Epithelial cell of esophagus (primary cell): ENCODE measurements at regions not wholly inside any gene's neighbourhood (a gene's known extent, or its start where the extent isn't known, plus 50 kb on each side); places are given as distances from the start of the nearest gene placed in this dataset.
A peak's percentile ranks its signal among the peaks of the same experiment; 100 is the strongest.

Experiments
- DNase-seq: peaks from one replicate; pipeline ENCODE4 v3.0.0; 2010; ENCODE audit warnings: low read depth
- H3K4me3 ChIP-seq: 2 replicates; pipeline ENCODE4 v1.5.1; 2011; ENCODE audit warnings: mild to moderate bottlenecking, low read length, control low read depth
- TF ChIP-seq, protein P1 (sequence below): IDR thresholded peaks from 2 replicates; pipeline ENCODE4 v1.5.1; 2011; ENCODE audit warnings: low read depth, mild to moderate bottlenecking, low read length, control low read depth, inconsistent platforms; ENCODE audit not compliant: insufficient read depth; ENCODE audit errors: missing control alignments

GRCh38 chr11:96465512-96465911 lies 75.7 kb downstream of the JRKL start:
- TF ChIP-seq, protein P1, sequence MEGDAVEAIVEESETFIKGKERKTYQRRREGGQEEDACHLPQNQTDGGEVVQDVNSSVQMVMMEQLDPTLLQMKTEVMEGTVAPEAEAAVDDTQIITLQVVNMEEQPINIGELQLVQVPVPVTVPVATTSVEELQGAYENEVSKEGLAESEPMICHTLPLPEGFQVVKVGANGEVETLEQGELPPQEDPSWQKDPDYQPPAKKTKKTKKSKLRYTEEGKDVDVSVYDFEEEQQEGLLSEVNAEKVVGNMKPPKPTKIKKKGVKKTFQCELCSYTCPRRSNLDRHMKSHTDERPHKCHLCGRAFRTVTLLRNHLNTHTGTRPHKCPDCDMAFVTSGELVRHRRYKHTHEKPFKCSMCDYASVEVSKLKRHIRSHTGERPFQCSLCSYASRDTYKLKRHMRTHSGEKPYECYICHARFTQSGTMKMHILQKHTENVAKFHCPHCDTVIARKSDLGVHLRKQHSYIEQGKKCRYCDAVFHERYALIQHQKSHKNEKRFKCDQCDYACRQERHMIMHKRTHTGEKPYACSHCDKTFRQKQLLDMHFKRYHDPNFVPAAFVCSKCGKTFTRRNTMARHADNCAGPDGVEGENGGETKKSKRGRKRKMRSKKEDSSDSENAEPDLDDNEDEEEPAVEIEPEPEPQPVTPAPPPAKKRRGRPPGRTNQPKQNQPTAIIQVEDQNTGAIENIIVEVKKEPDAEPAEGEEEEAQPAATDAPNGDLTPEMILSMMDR, result no peak
- peak; percentile 20 for DNase-seq

GRCh38 chr11:96466607-96467006 lies 76.8 kb downstream of the JRKL start:
- no peak overlapping the region for H3K4me3 ChIP-seq
- DNase-seq, result no peak
- TF ChIP-seq, protein P1, result no peak

More at GRCh38 chr11:96465512-96465911, 75.7 kb downstream of the JRKL start:
- no peak overlapping the region for H3K4me3 ChIP-seq

DNA sequence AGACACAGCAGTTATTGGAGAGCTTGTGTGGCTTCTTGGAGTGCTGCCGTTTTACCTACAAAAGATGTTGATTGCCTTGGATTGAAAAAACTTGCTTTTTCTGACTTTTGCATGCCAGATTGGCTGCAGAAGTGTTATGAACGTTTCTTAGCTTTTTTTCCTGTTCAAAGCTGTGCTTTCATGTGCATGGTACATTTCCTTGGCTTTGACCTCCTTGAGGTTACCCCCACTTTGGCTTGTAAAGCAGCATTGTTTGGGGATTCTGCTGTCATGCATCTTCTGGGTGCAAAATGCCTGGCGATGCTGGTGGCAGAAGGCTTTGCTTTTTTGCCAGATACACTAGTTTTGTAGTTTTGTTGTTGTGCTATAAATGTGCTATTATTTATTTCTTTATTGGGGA lies 80.0 kb downstream of the JRKL start:
- DNase-seq, result no peak
- TF ChIP-seq, protein P1, result no peak
- H3K4me3 ChIP-seq, result no peak overlapping the region

DNA sequence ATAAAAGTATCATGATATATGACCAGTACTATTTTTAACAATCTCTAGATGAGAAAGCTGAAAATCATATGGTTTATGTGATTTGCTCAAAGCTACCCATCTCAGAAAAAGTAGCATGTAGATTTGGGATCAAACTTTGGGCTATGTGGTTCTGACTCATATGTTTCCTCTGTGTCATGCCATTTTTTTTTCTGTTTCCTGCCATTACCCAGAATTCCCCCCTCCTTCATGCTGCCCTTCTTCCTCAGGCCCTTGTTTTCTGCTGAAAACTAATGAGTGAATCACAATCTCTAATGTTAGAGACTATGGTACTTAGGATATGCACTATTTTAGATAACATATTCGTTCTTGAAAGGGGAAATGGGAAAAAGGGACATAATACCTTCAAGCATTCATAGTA lies 80.7 kb downstream of the JRKL start:
- TF ChIP-seq, protein P1, result no peak
- no peak for DNase-seq
- no peak overlapping the region for H3K4me3 ChIP-seq

- no peak for DNase-seq
- TF ChIP-seq, protein P1, result no peak
- no peak overlapping the region for H3K4me3 ChIP-seq
These were observed 82.3 kb downstream of the JRKL start for GRCh38 chr11:96472085-96472484.

GRCh38 chr11:96474263-96474662 lies 84.5 kb downstream of the JRKL start:
- H3K4me3 ChIP-seq, result no peak overlapping the region
- DNase-seq, result peak; percentile 89
- TF ChIP-seq, protein P1, result no peak

GRCh38 chr11:96481204-96481603 lies 91.4 kb downstream of the JRKL start:
- TF ChIP-seq, protein P1, result no peak
- no peak overlapping the region for H3K4me3 ChIP-seq
- DNase-seq, result peak; percentile 82
